Keratinocyte (primary cell): ENCODE measurements at regions not wholly inside any gene's neighbourhood (a gene's known extent, or its start where the extent isn't known, plus 50 kb on each side); places are given as distances from the start of the nearest gene placed in this dataset.

ENCODE experiments used
- CTCF ChIP-seq, 3 experiments: IDR thresholded peaks in 1 of 3; conservative IDR thresholded peaks in 1 of 3; optimal IDR thresholded peaks in 1 of 3; 2 replicates in 2 of 3; 3 replicates in 1 of 3; pipeline versions ENCODE3 to v1.5.1; 2011; ENCODE audit warnings: low read length in 3 of 3, mild to moderate bottlenecking in 3 of 3, moderate library complexity in 2 of 3, control low read depth in 1 of 3, inconsistent platforms in 1 of 3; ENCODE audit not compliant: insufficient read depth in 2 of 3; ENCODE audit errors: extremely low read depth in 1 of 3
- EZH2 ChIP-seq: IDR thresholded peaks from one replicate; pipeline ENCODE4 v1.6.1; 2012; ENCODE audit warnings: inconsistent platforms, mild to moderate bottlenecking, low read length, moderate library complexity

- TF ChIP-seq EZH2 = no peak
- no peak for TF ChIP-seq CTCF (optimal IDR thresholded peaks at IDR 0.05 in 1 of 3, IDR thresholded peaks at IDR 0.05 in 1 of 3, conservative IDR thresholded peaks at IDR 0.05 in 1 of 3; ENCODE audit: extremely low read depth in 1 of 3, insufficient read depth in 2 of 3, low read length in 3 of 3)
These were observed 75.8 kb downstream of the NUDT12 start for GRCh38 chr5:103486739-103487138.
